ENCODE measurements at regions not wholly inside any gene's neighbourhood (a gene's known extent, or its start where the extent isn't known, plus 50 kb on each side); places are given as distances from the start of the nearest gene placed in this dataset.

DNA sequence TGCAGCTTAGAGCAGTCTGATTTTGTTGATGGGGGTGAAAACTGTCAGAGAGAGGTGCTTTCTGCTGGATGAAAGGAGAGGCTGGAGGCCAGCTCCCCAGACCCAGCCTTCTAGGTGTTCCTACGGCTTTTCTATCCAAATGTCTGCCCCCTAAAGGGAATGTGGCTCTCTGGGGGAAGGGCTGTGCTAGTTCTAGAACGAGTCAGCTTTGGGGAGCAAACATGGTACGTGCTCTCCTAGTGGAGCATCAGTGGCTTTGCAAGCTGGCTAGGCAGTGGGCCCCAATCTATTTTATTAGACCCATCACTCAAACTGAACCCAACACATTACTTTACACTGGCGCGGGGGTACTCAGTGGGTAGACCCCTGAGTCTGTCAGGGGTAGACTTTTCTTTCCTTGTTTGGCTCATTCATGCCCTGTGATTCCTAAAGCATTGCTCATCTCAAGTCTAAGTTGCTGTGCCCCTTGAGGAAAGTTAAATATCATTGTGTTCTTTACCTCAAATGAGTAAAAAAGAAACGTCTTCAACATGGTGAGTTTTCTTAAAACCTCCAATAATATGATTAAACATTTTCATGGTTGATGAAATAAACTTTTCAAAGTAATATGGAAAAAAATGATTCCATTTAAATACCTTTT is 254.9 kb downstream of the DLEU7 start:
- Histone ChIP-seq H3K4me1 (no peaks in the 10 kb centered on the region), H3K4me3 (no peak overlapping the region), H3K27ac (no peak overlapping the region), H3K27me3 (no peaks in the 10 kb centered on the region), H3K9me3 (no peaks in the 10 kb centered on the region), H3K36me3 (no peaks in the 10 kb centered on the region)
- DNase-seq: no peak
- no peak for ATAC-seq
- FAIRE-seq: no peak
- TF ChIP-seq, protein P1, sequence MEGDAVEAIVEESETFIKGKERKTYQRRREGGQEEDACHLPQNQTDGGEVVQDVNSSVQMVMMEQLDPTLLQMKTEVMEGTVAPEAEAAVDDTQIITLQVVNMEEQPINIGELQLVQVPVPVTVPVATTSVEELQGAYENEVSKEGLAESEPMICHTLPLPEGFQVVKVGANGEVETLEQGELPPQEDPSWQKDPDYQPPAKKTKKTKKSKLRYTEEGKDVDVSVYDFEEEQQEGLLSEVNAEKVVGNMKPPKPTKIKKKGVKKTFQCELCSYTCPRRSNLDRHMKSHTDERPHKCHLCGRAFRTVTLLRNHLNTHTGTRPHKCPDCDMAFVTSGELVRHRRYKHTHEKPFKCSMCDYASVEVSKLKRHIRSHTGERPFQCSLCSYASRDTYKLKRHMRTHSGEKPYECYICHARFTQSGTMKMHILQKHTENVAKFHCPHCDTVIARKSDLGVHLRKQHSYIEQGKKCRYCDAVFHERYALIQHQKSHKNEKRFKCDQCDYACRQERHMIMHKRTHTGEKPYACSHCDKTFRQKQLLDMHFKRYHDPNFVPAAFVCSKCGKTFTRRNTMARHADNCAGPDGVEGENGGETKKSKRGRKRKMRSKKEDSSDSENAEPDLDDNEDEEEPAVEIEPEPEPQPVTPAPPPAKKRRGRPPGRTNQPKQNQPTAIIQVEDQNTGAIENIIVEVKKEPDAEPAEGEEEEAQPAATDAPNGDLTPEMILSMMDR (IDR thresholded peaks at IDR 0.05): no peak
- intact Hi-C loops (cut with DNase I): no loop called here
- 79 to 82% methylated on average over 6 of the region's 6 CpGs for WGBS, 2 donors

DNA sequence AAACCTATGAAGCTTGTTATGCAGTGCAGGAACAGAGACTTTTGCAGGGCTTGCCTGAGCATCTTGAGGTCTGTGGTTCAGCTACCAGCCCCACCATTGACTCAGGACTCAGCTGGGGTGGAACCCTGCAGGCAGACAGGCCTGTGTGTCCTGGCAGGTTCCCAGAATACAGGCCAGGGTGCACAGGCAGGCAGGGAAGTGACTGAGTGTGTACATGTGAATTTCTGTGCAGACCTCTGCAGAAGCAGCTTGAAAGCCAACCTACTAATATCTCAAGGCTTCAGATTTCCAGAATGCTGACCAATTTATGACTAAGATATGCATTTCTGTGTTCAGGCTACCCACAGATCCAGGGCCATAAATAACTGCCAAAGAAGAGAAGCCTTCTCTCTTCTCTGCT is 254.4 kb downstream of the DLEU7 start:
- intact Hi-C loops (cut with DNase I): no loop called here
- H3K9me3 ChIP-seq: no peaks in the 10 kb centered on the region
- ATAC-seq: peak in 2 of 4 donors; percentile 56 to 68
- no peaks in the 10 kb centered on the region for H3K4me1 ChIP-seq
- H3K27me3 ChIP-seq: no peaks in the 10 kb centered on the region
- DNase-seq: no peak
- TF ChIP-seq, protein P1 (IDR thresholded peaks at IDR 0.05): no peak
- no peak overlapping the region for H3K27ac ChIP-seq
- FAIRE-seq: no peak
- H3K4me3 ChIP-seq: no peak overlapping the region
- no peaks in the 10 kb centered on the region for H3K36me3 ChIP-seq

DNA sequence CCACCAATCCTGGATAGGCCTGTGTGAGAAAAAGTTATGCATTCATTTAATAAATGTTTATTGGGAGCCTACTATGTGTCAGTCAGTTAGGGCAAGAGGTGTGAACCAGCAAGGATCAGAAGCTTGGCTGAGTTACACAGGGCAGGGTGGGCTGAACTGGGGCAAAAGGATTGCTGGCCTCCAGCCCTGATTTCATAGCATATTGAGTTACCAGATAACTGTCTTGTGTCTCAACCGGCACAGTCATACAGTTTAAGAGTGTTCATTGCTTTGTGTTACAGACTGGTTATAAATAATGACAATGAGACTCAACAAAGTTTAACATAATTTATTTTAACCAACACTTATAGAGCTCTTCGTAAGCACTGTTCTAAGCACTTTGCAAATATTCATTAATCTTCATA is 253.8 kb downstream of the DLEU7 start:
- WGBS, 2 donors: 36 to 38% methylated on average over 2 of the region's 2 CpGs
- no peak overlapping the region for H3K27ac ChIP-seq
- no peaks in the 10 kb centered on the region for H3K36me3 ChIP-seq
- H3K4me1 ChIP-seq: no peaks in the 10 kb centered on the region
- TF ChIP-seq, protein P1 (IDR thresholded peaks at IDR 0.05): no peak
- peak in 3 of 4 donors; percentile 29 to 72 (median 64) for ATAC-seq
- intact Hi-C loops (cut with DNase I): no loop called here
- H3K9me3 ChIP-seq: no peaks in the 10 kb centered on the region
- FAIRE-seq: no peak
- no peaks in the 10 kb centered on the region for H3K27me3 ChIP-seq
- no peak for DNase-seq
- no peak overlapping the region for H3K4me3 ChIP-seq

DNA sequence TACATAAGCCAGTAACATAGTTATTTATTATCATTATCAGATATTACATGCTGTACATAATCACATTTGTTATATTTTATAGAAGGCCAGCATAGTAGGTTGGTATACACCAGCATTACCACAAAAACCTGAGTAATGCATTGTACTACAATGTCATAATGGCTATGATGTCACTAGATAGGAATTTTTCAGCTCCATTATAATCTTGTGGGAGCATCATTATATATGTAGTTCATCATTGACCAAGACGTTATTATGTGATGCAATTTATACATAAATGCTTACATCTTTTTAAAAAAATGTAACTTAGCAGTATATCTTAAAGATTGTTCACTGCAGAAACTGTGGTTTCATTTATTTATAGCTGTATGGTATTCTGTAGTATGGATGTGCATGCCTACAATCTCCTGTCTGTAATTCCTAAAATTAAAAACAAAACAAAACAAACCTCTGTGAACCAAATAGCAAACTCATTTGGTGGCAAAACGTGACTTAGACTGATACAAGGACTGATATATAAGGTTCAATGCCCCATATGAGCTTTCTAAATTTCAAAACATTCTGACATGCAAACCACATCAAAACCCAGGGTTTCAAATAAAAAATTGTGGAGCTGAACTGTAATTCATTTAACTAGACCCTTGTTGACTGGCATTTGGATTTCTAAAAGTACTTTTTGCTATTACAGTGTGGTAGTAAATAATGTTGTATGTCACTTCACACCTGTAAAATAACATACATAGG is 250.9 kb downstream of the DLEU7 start:
- Histone ChIP-seq H3K4me1 (no peaks in the 10 kb centered on the region), H3K36me3 (no peaks in the 10 kb centered on the region), H3K9me3 (no peaks in the 10 kb centered on the region), H3K4me3 (no peak overlapping the region), H3K27me3 (no peaks in the 10 kb centered on the region), H3K27ac (no peak overlapping the region)
- no peak for FAIRE-seq
- no peak for DNase-seq
- ATAC-seq: no peak
- intact Hi-C loops (cut with DNase I): no loop called here
- TF ChIP-seq, protein P1 (IDR thresholded peaks at IDR 0.05): no peak
- WGBS, 2 donors: 52 to 54% methylated on average over 2 of the region's 2 CpGs

DNA sequence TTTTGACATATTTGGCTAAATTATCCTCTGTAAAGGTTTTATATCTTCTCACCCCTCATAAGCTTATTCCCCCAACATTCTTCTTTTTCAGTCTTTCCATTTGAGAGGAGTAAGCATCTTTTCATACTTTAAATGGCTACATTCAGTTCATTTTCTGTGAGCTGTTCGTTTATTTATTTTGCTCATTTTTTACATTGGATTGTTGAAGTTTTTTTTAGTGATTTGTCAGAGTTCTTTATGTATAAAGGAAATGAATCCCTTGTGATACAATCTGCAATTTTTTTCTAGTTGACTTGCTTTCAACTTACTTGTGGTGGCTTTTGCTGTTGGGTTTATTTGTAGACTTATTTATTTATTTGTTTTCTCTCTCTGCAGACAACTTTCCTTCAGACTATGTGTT is 250.3 kb downstream of the DLEU7 start:
- intact Hi-C loops (cut with DNase I): no loop called here
- Histone ChIP-seq H3K27ac (no peak overlapping the region), H3K4me1 (no peaks in the 10 kb centered on the region), H3K9me3 (no peaks in the 10 kb centered on the region), H3K36me3 (no peaks in the 10 kb centered on the region), H3K4me3 (no peak overlapping the region), H3K27me3 (no peaks in the 10 kb centered on the region)
- no peak for DNase-seq
- WGBS, 2 donors: 67 to 75% methylated on average over 1 of the region's 1 CpG
- TF ChIP-seq, protein P1 (IDR thresholded peaks at IDR 0.05): no peak
- FAIRE-seq: no peak
- no peak for ATAC-seq

Measured in pancreas (tissue), 10 donors.